H9 (cell line): ENCODE measurements at regions not wholly inside any gene's neighbourhood (a gene's known extent, or its start where the extent isn't known, plus 50 kb on each side); places are given as distances from the start of the nearest gene placed in this dataset.

Experiments
- DNase-seq: peaks from one replicate; pipeline ENCODE4 v3.0.0-alpha.2; 2017
- H2AFZ ChIP-seq: one replicate; pipeline ENCODE4 v1.6.1; 2013; ENCODE audit warnings: mild to moderate bottlenecking, low read length, control low read depth, moderate library complexity
- H2AK5ac ChIP-seq: 2 replicates; pipeline ENCODE4 v1.6.1; 2013; ENCODE audit warnings: low read length, control low read depth, mixed read lengths; ENCODE audit not compliant: insufficient read length
- H2BK120ac ChIP-seq: one replicate; pipeline ENCODE4 v1.6.1; 2013; ENCODE audit warnings: low read depth, mild to moderate bottlenecking, low read length, control low read depth, inconsistent platforms; ENCODE audit not compliant: poor library complexity, severe bottlenecking
- H2BK12ac ChIP-seq: 2 replicates; pipeline ENCODE4 v1.6.1; 2013; ENCODE audit warnings: low read length, control low read depth, mixed read lengths, low read depth; ENCODE audit not compliant: insufficient read length
- H2BK15ac ChIP-seq: 2 replicates; pipeline ENCODE4 v1.6.1; 2013; ENCODE audit warnings: low read depth, low read length, control low read depth
- H2BK20ac ChIP-seq: one replicate; pipeline ENCODE4 v1.6.1; 2013; ENCODE audit warnings: low read depth, mild to moderate bottlenecking, low read length, control low read depth, inconsistent platforms; ENCODE audit not compliant: poor library complexity, severe bottlenecking
- H2BK5ac ChIP-seq: 2 replicates; pipeline ENCODE4 v1.6.1; 2013; ENCODE audit warnings: low read length, control low read depth, mixed read lengths; ENCODE audit not compliant: insufficient read length
- H3K14ac ChIP-seq: 2 replicates; pipeline ENCODE4 v1.6.1; 2013; ENCODE audit warnings: low read length, control low read depth; ENCODE audit not compliant: insufficient read depth
- H3K18ac ChIP-seq: 2 replicates; pipeline ENCODE4 v1.6.1; 2013; ENCODE audit warnings: low read depth, mild to moderate bottlenecking, mixed read lengths, low read length, control low read depth; ENCODE audit not compliant: insufficient read length
- H3K23ac ChIP-seq: 2 replicates; pipeline ENCODE4 v1.6.1; 2013; ENCODE audit warnings: low read length, control low read depth, mixed read lengths, low read depth; ENCODE audit not compliant: insufficient read length
- H3K23me2 ChIP-seq: 2 replicates; pipeline ENCODE4 v1.6.1; 2013; ENCODE audit warnings: low read depth, mild to moderate bottlenecking, mixed read lengths, low read length, control low read depth; ENCODE audit not compliant: insufficient read length, poor library complexity, severe bottlenecking
- H3K27ac ChIP-seq: 2 replicates; pipeline ENCODE4 v1.5.1; 2013; ENCODE audit warnings: low read length, control low read depth, mixed read lengths, low read depth; ENCODE audit not compliant: insufficient read length
- H3K27me3 ChIP-seq: 2 replicates; pipeline ENCODE4 v1.6.1; 2013; ENCODE audit warnings: low read length, control low read depth, inconsistent platforms; ENCODE audit not compliant: insufficient read depth
- H3K4ac ChIP-seq: 2 replicates; pipeline ENCODE4 v1.6.1; 2013; ENCODE audit warnings: low read depth, mild to moderate bottlenecking, control low read depth, inconsistent platforms, low read length, moderate library complexity
- H3K4me1 ChIP-seq: 2 replicates; pipeline ENCODE4 v1.6.1; 2013; ENCODE audit warnings: low read length, control low read depth, inconsistent platforms; ENCODE audit not compliant: insufficient read depth
- H3K4me2 ChIP-seq: 2 replicates; pipeline ENCODE4 v1.6.1; 2013; ENCODE audit warnings: low read length, control low read depth, mixed read lengths; ENCODE audit not compliant: insufficient read length, insufficient read depth
- H3K56ac ChIP-seq: 2 replicates; pipeline ENCODE4 v1.6.1; 2013; ENCODE audit warnings: low read depth, mild to moderate bottlenecking, mixed read lengths, low read length, control low read depth; ENCODE audit not compliant: insufficient read length
- H3K79me1 ChIP-seq: 2 replicates; pipeline ENCODE4 v1.6.1; 2013; ENCODE audit warnings: low read depth, mild to moderate bottlenecking, moderate library complexity, low read length, control low read depth, inconsistent platforms; ENCODE audit not compliant: insufficient read depth, poor library complexity, severe bottlenecking
- H3K79me2 ChIP-seq: 2 replicates; pipeline ENCODE4 v1.6.1; 2013; ENCODE audit warnings: low read length, control low read depth, inconsistent platforms; ENCODE audit not compliant: insufficient read depth
- H3K9ac ChIP-seq: 2 replicates; pipeline ENCODE4 v1.6.1; 2013; ENCODE audit warnings: low read length, control low read depth, mixed read lengths; ENCODE audit not compliant: insufficient read length; ENCODE audit errors: extremely low read depth
- H3K9me3 ChIP-seq: one replicate; pipeline ENCODE4 v1.6.1; 2013; ENCODE audit warnings: low read depth, low read length, inconsistent platforms; ENCODE audit not compliant: control insufficient read depth
- H3T11ph ChIP-seq: one replicate; pipeline ENCODE4 v1.6.1; 2013; ENCODE audit warnings: mild to moderate bottlenecking, low read length, control low read depth, inconsistent platforms
- H4K20me1 ChIP-seq: one replicate; pipeline ENCODE4 v1.6.1; 2013; ENCODE audit not compliant: control insufficient read depth, insufficient read length, insufficient read depth
- H4K5ac ChIP-seq: 2 replicates; pipeline ENCODE4 v1.6.1; 2013; ENCODE audit warnings: low read depth, mild to moderate bottlenecking, mixed read lengths, low read length, control low read depth; ENCODE audit not compliant: insufficient read length
- H4K8ac ChIP-seq: replicated peaks from 2 replicates; pipeline ENCODE4 v1.6.1; 2013; ENCODE audit warnings: low read length, control low read depth, mixed read lengths, low read depth; ENCODE audit not compliant: insufficient read length
- H4K91ac ChIP-seq: 2 replicates; pipeline ENCODE4 v1.6.1; 2013; ENCODE audit warnings: low read depth, mild to moderate bottlenecking, moderate library complexity, mixed read lengths, low read length, control low read depth; ENCODE audit not compliant: insufficient read length
- H3K27ac Mint-ChIP-seq, 3 experiments: 2 replicates in 2 of 3; 3 replicates in 1 of 3; pipeline ENCODE4 v1.8.0; 2020 to 2021; ENCODE audit warnings: mixed read lengths in 3 of 3, mild to moderate bottlenecking in 1 of 3, moderate library complexity in 1 of 3
- H3K27me3 Mint-ChIP-seq: 2 replicates; pipeline ENCODE4 v1.8.0; 2021; ENCODE audit warnings: low read depth, mild to moderate bottlenecking, moderate library complexity, mixed read lengths
- H3K36me3 Mint-ChIP-seq, 3 experiments: 2 replicates in 2 of 3; 3 replicates in 1 of 3; pipeline ENCODE4 v1.8.0; 2020 to 2021; ENCODE audit warnings: low read depth in 3 of 3, mixed read lengths in 3 of 3; ENCODE audit not compliant: insufficient read depth in 1 of 3
- H3K4me1 Mint-ChIP-seq, 2 experiments: 2 replicates each; pipeline ENCODE4 v1.8.0; 2020; ENCODE audit warnings: mixed read lengths in 2 of 2
- H3K4me3 Mint-ChIP-seq, 2 experiments: 2 replicates in 1 of 2; 3 replicates in 1 of 2; pipeline ENCODE4 v1.8.0; 2020 to 2021; ENCODE audit warnings: mild to moderate bottlenecking in 2 of 2, mixed read lengths in 2 of 2, moderate library complexity in 1 of 2
- H3K9me3 Mint-ChIP-seq, 2 experiments: 2 replicates in 1 of 2; 3 replicates in 1 of 2; pipeline ENCODE4 v1.8.0; 2020; ENCODE audit warnings: mild to moderate bottlenecking in 2 of 2, mixed read lengths in 2 of 2, moderate library complexity in 1 of 2
- CTCF ChIP-seq: fragments of 200-600 bp; sonication (generic); conservative IDR thresholded peaks from 3 replicates; pipeline ENCODE4 v1.8.0; 2021; ENCODE audit warnings: antibody characterized with exemption, mild to moderate bottlenecking
- WGBS: extraction: QIAGEN DNeasy Blood & Tissue Kit; methylation state at CpG from one replicate; pipeline ENCODE4 v1.1.7; 2013; ENCODE audit warnings: missing lambda C conversion rate, low lambda C conversion rate, mixed read lengths; ENCODE audit not compliant: insufficient read length; ENCODE audit errors: extremely low coverage; 5-methylcytosine and 5-hydroxymethylcytosine counted together

- Histone ChIP-seq H3K79me2 (no peaks in the 10 kb centered on the region), H2BK20ac (no peak overlapping the region), H3K4me1 (peaks cover 2% of the 10 kb centered on the region; the same call in 1 of the 2 replicates), H3K18ac (no peak overlapping the region), H3K4me2 (no peak overlapping the region), H3K4ac (no peak overlapping the region), H2BK5ac (no peak overlapping the region), H2AK5ac (no peak overlapping the region), H3K9ac (no peak overlapping the region), H3K27ac (no peak overlapping the region), H2BK12ac (no peak overlapping the region), H3K79me1 (no peaks in the 10 kb centered on the region), H4K91ac (no peak overlapping the region), H2AFZ (no peak overlapping the region), H3K27me3 (no peaks in the 10 kb centered on the region), H3K9me3 (no peaks in the 10 kb centered on the region), H3T11ph (no peak overlapping the region), H3K23me2 (peaks cover 3% of the 10 kb centered on the region), H2BK15ac (no peak overlapping the region), H4K20me1 (no peaks in the 10 kb centered on the region), H4K5ac (peak overlapping the region; percentile 33), H2BK120ac (no peak overlapping the region), H4K8ac (no peak overlapping the region), H3K14ac (no peak overlapping the region), H3K23ac (no peak overlapping the region), H3K56ac (no peak overlapping the region)
- H3K9me3 Mint-ChIP-seq = peaks cover 3 to 5% of the 10 kb centered on the region in 2 experiments; a peak in 1 of 5 replicates
- WGBS = no CpG with 5 or more reads among the region's 5 CpGs
- H3K36me3 Mint-ChIP-seq = peaks cover 0 to 3% (median 2%) of the 10 kb centered on the region in 3 experiments; a peak in 1 of 7 replicates
- H3K27ac Mint-ChIP-seq = no peak overlapping the region; a peak in 1 of 7 replicates
- peaks cover 5 to 8% of the 10 kb centered on the region in 2 experiments; a peak in 3 of 4 replicates for H3K4me1 Mint-ChIP-seq
- H3K4me3 Mint-ChIP-seq = no peak overlapping the region
- no peak for TF ChIP-seq CTCF
- no peaks in the 10 kb centered on the region for H3K27me3 Mint-ChIP-seq
- DNase-seq = no peak
Measured at GRCh38 chr15:56293495-56294292, 50.0 kb upstream of the RFX7 start.
